CD1c-positive myeloid dendritic cell (primary cell): ENCODE measurements at regions not wholly inside any gene's neighbourhood (a gene's known extent, or its start where the extent isn't known, plus 50 kb on each side); places are given as distances from the start of the nearest gene placed in this dataset.
"Not testable (repeated sequence)": the region's sequence is repeated elsewhere in the genome, so short reads cannot be mapped to it uniquely, and the experiment has no call there.

Experiments
- DNase-seq: peaks from one replicate; pipeline ENCODE4 v3.0.0-alpha.2; 2016; ENCODE audit errors: extremely low spot score

DNA sequence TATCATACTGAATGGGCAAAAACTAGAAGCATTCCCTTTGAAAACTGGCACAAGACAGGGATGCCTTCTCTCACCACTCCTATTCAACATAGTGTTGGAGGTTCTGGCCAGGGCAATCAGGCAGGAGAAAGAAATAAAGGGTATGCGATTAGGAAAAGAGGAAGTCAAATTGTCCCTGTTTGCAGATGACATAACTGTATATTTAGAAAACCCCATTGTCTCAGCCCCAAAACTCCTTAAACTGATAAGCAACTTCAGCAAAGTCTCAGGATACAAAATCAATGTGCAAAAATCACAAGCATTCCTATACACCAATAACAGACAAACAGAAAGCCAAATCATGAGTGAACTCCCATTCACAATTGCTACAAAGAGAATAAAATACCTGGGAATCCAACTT is 52.5 kb upstream of the CCDC71L start:
- DNase-seq: not testable (repeated sequence)

DNA sequence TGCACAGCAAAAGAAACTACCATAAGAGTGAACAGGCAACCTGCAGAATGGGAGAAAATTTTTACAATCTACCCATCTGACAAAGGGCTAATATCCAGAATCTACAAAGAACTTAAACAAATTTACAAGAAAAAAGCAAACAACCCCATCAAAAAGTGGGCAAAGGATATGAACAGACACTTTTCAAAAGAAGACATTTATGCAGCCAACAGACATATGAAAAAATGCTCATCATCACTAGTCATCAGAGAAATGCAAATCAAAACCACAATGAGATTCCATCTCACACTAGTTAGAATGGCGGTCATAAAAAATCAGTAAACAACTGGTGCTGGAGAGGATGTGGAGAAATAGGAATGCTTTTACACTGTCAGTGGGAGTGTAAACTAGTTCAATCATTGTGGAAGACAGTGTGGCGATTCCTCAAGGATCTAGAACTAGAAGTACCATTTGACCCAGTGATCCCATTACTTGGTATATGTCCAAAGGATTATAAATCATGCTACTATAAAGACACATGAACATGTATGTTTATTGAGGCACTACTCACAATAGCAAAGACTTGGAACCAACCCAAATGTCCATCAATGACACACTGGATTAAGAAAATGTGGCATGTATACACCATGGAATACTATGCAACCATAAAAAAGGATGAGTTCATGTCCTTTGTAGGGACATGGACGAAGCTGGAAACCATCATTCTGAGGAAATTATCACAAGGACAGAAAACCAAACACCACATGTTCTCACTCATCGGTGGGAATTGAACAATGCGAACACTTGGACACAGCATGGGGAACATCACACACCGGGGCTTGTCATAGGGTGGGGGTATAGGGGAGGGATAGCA is 53.9 kb upstream of the CCDC71L start:
- DNase-seq: not testable (repeated sequence)

GRCh38 chr7:106715730-106716129 is 54.8 kb upstream of the CCDC71L start:
- no peak for DNase-seq

GRCh38 chr7:106717254-106717954 is 56.4 kb upstream of the CCDC71L start:
- no peak for DNase-seq

GRCh38 chr7:106717955-106718871 is 57.3 kb upstream of the CCDC71L start:
- DNase-seq: peak; percentile 94

- DNase-seq: peak; percentile 68
These were observed 59.7 kb upstream of the CCDC71L start for GRCh38 chr7:106720641-106721040.

GRCh38 chr7:106721816-106722785 is 61.1 kb upstream of the CCDC71L start:
- peak; percentile 72 for DNase-seq

DNA sequence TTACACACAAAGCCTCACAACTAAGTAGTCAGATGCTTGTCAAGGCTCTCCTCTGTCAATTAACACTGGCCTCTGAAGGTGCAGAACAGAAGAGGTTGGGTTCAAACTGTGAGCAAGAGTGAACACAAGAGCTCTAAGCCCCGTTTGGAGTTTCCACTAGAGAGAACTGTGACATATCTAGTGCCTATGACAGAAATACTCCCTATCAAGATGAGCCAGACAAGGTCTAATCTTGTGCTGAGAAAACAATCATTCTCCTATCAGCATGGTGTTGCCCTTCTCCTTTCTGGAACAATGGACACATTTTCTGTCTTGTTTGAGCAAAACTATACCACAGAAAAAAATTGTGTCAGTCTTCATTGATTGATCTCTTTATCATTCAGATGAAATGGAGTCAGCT is 62.4 kb upstream of the CCDC71L start:
- DNase-seq: no peak

DNA sequence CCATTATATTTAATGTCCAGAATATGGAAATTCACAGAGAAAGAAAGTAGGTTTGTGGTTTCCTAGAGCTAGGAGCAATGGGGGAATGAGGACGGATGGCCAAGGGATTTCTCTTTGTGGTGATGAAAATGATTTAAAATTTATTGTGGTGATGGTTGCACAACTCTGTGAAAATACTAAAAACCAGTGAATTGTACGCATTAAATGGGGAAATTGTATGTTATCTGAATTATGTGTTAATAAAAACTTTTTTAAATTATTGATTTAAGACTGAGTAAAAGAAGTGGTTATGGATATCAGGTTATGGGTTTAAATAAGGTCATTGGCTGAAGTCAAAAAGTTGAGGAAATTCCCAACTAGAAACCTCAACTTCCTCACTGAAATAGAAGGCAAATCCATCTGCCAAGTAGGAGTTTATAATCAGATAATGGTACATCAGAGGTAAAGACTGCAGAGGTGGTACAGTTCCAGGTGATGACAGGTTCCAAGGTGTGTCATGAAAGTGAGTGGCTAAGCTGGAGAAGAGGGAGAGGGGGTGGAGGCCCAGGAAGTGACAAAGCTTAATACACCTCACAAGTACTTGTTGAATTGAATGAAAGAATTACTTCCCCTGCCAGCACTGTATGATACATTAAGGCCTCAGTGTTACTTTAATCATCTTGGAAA is 68.9 kb upstream of the CCDC71L start:
- no peak for DNase-seq

DNA sequence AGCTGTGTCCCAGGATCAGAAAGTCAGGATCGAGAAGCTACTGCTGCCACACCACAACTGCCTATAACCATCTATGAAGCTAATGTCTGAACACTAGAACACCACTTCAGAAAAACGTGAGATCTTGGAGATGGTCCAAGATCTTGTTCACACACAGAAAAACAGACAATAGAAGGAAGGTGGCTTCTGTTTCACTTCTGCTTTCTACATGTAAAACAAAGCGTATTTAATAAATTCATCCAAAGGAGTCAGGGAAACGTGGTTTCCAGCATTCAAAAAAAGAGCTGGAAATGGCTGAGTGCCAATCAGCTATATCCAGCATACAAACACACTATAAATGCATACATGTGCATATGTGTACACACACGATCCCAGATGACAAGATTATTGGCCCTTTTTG is 70.2 kb upstream of the CCDC71L start:
- DNase-seq: peak; percentile 72

GRCh38 chr7:106731646-106732444 is 70.9 kb upstream of the CCDC71L start:
- peak; percentile 37 for DNase-seq

GRCh38 chr7:106735637-106736036 is 74.7 kb upstream of the CCDC71L start:
- no peak for DNase-seq

GRCh38 chr7:106736123-106736507 is 75.2 kb upstream of the CCDC71L start:
- no peak for DNase-seq

DNA sequence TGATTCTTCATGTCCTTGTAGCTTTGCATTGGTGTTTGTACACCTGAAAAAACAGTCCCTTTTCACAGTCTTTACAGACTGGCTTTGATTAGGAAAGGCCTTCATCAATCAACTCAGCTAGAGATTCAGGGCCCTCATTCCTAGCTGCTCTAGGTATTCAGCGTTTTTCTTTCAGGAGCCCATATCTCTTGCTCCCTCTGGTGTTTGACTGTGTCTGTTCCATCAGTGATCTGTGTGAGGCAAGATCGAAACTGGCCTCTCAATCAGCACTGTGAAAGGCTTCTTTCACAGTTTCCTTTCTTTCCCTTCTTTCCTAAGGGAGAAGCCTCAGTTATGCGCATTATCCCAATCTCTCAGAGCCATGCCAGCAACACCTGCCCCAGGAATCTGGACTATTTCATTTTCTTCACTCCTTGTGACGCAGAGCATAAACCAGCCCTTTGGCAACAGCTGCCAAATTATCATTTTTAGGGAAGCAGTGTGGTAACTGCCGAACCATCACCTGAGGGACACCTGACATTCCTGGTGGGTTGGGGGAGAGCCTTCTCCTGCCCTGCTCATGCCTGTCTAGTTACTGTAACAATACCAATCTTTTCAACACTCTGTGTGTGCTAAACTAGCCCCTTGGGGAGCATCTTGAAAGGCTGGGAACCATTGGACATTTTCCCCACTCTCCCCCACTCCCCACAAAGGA is 75.7 kb upstream of the CCDC71L start:
- DNase-seq: peak; percentile 80

GRCh38 chr7:106737202-106737562 is 76.2 kb upstream of the CCDC71L start:
- no peak for DNase-seq

DNA sequence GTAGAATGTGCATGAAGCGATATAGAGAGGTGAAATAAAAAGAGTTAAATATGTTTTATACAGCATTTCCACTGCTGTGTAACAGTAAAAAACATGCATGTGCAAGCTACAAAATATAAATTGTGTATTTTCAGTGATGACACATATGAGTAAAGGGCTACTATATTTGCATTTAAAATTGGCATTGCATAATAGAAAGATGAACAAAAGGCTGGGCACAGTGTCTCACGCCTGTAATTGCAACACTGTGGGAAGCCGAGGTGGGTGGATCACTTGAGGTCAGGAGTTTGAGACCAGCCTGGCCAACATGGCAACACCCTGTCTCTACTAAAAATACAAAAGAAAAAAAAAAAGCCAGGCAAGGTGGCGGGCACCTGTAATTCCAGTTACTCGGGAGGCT is 79.8 kb upstream of the CCDC71L start:
- DNase-seq: no peak

DNA sequence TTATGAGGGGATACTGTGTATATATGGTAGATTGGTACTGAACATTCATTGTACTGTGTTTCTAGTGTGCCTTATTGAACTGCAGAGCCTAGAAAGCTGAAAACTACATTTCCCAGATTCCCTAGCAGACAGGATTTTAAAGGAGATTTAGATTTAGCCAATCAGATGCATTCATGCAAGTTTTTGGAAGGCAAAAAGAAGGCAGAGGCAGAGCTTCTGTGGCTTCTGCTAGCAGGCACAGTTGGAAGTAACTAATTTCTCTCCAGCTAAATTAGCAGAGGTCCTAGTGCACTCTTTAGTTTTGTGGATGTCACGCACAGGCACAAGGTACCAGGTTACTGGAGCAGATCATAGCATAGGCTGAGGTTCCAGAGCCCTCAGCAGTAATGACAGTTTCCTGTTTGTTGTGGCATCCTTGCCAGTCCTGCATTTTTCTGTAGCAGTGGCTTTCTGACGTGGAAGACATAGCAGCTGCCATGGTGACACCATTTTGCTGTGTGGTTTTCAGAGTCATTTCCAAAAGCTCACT is 83.7 kb upstream of the CCDC71L start:
- DNase-seq: no peak

DNA sequence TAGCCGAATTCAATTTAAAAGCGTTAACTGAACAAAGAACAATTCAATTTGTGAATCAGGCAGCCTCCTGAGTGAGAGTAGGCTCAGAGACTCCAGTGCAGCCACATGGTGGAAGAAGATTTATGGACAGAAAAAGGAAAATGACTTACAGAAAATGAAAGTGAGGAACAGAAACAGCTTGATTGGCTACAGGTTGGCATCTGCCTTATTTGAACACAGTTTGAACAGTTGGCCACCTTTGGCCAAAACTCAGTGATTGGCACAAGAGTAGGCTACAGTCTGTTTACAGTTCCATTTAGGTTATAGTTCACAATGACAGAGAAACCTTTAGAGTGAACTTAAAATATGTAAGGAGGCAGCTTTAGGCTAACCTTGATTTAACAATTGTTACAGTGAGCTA is 86.3 kb upstream of the CCDC71L start:
- not testable (repeated sequence) for DNase-seq

DNA sequence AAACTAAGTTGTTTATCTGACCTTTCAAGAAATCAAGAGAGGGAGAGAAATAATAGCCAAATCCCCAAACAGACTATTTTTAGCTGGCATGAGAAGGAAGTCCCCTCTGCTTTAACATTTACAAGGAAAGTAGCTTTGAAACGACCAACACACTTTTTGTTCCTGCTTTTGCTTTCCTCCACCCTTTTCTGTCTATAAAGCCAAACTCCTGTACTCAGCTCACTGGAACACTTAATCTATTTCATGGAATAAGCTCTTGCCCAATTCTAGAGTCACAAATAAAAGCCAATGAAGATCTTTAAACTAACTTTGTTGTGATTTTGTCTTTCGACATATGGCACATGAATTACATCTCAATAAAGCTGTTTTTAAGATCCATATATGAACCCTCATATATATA is 86.8 kb upstream of the CCDC71L start:
- peak; percentile 20 for DNase-seq
